SIG-M5 treated with dmso at 0.1 percent for 504 hours (cell line): ENCODE measurements at regions not wholly inside any gene's neighbourhood (a gene's known extent, or its start where the extent isn't known, plus 50 kb on each side); places are given as distances from the start of the nearest gene placed in this dataset.

ENCODE experiments used
- DNase-seq: peaks from one replicate; lab custom pipeline; 2025; ENCODE audit not compliant: unreplicated experiment; lab: John Stamatoyannopoulos, UW

DNA sequence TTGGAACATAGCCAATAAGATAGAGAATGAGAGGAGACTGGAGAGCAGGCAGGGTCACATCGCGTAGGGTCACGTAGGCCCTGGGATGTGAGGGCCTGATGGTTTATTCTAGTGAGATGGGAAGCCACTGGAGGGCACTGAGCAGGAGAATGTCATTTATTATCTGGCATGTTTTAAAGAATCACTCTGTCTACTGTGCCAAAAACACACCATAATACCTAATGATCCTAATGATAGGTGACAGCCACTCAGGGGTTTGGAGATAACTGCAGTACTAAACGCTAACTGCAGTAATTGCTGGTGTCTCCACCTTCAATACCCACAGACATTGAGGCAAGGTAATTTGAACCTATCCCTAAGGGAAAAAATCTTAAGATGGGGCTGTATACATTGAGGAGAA is 185.4 kb downstream of the TTLL7 start:
- DNase-seq, result no peak

DNA sequence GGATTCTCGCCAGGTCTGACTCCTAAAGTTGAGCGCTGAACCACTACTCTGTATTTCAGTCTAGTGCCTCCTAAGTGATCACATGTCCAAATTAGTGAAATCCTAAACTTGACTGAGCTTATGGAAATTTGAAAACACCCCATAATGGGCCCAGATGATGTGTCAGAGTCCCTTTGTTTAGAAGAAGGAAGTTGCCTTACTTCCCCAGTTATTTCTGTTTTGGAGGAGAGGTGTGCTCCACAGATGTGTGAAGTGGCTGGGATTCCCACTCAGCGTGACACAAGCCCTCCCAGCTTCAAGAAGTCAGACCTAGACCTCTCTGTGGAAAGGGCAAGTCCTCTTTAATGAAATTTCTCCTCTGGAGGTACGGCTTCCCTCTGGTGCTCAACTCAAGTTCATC is 188.8 kb downstream of the TTLL7 start:
- no peak for DNase-seq

DNA sequence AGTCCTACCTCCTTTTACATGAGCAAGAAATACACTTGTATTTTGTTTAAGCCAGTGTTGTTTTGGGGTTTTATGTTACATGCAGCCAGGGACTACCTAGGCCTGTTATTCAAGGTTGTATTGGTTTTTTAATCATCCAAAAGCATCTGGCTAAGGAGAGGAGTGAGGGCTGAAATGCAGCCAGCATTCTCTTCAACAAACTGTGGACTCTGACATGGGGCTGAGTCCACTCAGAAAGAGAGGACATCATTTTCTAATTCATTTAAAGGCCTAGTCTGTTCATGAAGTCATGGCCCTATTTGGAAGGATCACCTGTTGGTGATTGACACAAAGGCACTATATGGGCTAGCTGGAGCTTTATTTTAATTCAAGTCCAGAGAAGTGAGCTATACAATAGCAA is 190.4 kb downstream of the TTLL7 start:
- no peak for DNase-seq

DNA sequence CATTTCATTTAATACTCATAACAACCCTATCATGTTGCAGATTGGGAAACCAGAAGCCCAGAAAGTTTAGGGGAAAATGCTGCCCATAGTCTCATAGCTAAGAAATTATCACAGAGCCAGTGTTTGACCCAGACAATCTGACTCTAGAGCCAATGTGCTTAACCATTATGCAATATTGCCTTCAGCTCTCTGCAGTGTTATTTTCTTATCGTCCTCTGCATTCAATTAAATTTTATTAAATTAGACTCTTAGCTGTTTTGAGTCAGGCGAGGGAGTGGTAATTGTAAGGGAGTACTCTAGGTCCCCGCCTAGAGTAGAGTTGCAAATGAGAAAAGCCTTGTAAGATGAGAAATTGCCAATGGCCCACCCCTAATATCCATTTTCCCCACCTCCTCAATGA is 191.1 kb downstream of the TTLL7 start:
- no peak for DNase-seq

DNA sequence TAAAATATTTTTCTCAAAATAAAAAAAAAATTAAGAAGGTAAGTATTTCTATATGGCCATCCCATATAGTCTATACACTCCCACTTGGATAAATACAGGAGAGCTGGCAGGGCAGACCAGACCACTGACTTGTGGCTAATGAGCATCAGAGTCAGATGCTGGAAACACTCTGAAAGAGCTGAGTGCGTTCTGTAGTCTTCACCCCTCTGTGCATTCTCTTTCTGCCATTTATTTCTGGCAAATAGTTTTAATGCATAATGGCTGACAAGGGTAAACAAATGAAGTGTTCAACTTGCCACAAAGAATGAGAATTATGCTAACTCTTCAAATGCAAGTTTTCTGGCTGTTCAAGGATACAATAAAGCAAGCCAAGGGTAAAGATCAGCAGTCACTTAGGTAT is 191.7 kb downstream of the TTLL7 start:
- no peak for DNase-seq

DNA sequence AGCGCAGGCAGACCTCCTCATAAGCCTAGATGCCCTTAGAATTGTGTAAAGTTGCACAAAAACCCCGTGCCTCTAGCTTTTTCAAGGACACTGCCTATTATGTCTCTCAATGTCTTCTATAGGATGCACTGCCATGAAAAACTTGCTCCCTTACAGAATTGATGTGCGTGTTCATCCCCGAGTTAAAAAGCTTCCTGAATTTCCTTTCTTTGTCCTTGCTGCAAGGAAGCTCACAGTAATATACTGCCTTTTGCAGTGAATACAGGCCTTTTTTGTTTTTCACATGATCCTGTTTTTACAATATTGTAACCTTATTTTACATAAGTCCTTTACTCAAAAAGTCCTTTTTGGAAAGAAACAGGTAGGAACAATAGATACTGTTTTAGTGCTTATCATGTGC is 193.0 kb downstream of the TTLL7 start:
- no peak for DNase-seq

DNA sequence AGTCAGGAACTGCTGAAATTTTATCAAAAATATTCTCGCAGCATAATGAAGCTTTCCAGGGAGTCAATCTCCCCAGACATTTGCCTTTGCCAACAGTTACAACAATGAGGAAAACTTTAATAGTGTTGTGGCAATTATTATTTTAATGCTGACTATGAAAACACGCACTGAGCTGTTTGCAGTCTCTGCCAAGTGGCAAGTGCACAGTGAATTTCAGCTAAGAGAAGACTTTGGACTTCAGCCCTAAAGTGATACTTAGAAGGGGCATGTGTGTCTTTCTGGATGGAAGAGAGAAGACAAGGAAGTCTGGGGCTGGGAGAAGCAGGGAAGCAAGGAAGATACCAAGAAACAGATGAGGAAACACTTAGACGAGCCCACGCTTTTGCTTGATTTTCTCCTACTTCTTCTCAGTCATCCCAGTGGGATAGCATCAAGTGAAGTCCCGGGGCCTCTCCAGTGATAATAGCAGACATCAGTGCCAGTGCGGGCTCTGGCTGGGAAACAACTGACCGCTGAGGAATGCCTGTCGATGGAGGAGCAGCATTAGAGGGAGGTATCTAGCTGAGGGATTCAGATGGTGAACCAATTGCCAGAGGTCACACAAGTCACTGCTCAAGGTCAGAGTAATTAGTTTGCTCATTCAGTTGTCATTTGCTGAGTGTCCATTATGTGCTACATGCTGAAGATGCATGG is 196.3 kb downstream of the TTLL7 start:
- no peak for DNase-seq

DNA sequence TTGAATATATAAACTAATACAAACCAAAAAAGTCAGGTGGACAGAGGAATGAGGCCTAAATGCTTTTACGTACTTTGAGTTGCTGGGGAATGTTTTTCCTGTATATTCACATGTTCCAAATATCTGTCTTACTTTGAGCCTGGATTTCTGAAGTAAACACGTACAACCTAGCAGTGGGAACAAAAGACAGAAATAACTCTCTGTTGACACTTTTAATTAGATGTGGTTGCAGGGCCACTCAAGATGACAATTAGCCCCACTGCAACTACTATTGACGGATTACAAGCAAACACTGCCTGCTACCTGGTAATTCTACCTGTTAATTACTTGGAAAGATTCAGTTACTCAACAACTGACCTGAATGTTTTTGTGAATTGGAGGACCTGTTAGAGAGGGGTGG is 196.9 kb downstream of the TTLL7 start:
- DNase-seq, result no peak

DNA sequence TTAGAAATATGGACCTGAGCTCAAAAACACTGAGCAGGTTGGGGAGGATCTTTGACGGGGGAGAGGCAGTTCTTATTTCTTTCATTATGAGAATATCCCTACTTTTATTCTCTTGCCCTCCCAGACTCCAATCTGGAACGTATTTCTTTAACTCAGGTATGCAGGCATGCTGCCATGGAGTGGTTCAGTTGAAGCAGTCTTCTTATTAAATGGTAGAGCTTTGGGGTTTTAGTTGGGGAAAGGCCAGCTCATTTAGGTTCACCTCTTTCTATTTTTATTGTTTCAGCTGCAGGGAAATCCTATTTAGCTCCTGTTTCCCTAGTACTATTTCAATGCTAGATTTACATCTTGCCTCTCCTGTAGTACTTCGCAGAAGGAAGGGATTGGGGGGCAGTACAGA is 198.9 kb downstream of the TTLL7 start:
- no peak for DNase-seq

DNA sequence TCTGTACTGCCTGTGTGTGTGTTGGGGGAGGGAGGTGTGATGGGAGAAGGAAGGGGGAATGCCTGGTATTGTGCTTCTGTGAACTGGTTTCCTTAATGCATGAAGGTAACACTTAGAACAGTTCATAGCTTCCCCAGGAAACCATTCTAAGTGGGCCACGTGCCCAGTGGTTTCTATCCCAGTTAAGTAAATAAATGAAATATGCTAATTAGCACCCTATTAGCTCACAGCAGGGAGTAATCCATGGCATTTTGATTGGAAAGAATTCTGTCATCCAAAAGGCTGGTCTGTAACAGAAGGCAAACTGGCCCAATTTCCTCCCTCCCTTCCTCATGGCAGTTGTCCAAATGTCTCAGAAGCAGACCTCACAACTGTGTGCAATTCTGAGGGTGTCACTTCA is 199.3 kb downstream of the TTLL7 start:
- DNase-seq, result no peak

DNA sequence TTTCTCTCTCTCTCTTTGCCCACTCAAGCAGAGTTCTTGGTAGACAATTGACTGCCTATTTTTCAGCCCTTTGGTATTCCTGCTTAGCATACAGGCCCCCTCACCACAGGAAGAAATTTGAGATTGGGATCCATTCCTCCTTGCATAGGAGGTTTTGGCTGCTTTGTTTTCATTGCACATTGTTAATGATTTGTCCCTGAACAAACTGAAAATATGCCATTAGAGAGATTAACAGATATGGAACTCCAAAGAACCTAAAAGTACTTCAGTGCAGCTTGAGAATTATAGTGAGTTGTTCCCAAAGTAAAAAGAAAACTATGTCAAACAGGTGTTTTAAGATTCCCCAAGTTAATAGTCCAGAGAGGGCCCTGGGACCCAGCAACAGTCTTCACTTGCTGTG is 200.0 kb downstream of the TTLL7 start:
- DNase-seq, result no peak

DNA sequence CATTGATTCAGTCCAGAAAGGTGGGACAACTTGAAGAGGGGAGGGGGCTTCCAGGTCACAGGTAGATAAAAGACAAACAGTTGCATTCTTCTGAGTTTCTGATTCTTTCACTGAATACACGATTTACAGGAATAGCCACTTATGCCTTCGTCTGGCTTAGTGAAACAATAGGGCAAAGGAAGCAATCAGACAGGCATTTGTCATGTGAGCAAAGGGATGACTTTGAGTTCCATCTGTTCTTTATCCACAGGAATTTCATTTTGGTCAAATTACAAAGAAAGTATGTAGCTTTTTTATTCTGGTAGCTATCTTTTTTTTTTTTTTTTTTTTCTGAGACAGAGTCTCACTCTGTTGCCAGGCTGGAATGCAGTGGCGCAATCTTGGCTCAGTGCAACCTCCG is 202.5 kb downstream of the TTLL7 start:
- DNase-seq, result no peak

DNA sequence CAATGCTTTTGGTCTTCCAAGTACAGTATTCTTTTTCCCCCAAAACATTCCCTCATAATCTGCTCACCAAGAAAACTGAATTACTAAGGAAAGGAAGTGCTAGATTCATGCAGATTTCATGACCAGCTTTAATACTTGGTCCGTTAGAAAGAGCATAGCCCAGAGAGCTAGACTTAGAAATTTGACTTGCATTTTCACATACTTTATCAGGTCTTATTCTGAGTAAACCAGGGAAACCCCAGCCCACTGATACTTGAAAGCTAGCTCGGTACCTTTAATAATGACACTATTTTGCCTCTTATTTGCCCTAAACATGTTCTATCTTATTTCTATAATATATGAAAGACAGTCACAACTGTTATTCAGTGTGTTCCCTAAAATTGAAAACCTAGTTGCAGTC is 204.5 kb downstream of the TTLL7 start:
- no peak for DNase-seq

DNA sequence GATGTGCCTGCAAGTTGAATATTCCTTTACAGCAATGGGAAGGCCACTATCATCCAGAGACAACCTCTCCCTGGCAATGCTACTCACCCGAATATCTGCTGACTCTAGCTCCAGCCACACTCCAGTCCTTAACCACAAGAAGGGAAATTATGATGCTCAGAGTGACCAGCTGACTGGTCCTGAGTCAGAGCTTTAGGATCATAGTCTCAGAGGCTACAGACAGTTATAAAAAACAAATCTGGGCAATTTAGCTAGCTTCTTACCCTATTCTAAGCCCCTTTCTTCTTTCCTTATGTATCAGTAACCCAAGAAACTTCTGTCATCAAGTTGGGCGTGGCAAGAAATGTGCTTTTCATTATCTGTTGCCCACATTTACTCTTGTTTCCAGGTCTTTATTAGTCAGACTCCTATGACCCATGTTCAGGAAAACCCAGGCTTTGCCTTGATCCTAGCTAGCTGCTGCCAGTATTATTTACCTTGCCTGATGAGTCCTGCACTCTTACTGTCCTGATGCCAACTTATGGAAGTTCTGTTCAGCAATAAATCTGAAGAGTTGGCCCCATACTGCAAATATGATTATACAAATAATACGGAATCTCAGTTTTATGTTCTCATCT is 207.0 kb downstream of the TTLL7 start:
- no peak for DNase-seq

DNA sequence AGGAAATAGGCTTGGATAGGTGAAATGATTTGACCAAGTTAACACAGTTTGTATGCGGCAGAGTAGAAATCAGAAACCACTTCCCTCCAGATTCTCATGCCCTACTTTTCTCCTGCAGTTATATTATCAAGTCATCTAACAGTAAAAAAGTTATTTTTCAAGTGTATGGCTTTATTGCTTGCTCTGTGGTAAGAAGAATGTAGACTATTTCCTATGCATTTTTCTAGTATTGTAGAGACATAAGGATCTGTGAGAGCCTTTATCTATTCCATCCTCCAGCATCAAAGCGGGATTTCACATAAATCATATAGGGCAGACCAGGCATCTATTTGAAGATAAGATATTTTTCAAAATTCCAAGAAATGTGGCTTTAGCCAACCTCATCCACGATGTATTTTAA is 208.5 kb downstream of the TTLL7 start:
- no peak for DNase-seq

DNA sequence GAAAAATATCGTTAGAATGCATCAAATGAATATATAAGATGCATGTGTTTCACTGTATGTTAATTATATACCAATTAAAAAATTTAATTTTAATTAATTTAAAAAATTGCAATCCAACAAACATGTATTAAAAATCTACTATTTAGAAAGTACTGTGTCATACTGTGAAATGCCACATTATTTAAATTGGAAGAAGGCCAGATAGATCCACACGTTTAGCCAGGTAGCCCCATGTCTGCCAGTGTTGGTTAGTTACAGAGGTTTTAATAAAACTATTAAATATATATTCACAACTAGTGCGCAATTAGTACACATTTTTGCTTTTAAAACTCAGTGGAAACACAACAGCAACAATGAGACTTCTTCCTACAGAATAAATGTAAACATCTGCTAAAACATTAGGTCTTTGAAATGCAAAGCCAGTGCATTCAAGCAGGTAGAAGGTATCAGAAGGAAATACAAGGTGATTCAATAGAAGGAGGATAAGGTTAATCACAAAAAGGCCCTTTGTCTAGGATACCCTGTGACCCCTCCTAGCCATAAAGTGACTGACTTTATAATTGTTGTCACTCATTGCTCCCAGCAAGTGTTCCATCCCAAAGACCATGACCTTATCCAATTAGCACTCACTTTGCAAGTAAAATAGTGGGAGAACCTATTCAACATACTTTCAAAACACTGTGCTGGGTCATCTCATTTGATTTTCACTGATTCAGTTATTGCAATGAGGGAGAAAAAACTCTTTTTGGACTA is 211.5 kb downstream of the TTLL7 start:
- no peak for DNase-seq

DNA sequence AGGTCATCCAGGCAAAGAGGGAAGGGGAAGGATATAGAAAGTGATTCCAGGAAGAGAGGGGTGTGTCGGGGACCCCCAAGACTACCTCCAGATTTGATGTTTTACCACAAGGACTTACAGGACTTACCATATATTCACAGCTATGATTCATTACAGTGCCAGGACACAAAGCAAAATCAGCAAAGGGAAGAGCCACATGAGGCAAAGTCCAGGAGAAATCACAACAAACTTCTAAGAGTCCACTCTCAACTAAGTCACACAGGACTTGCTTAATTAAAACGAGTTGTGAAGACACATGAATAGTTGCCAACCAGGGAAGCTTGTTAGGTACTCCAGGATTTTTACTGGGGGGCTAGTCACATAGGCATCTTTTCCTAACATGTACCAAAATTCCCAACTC is 217.3 kb downstream of the TTLL7 start:
- no peak for DNase-seq

DNA sequence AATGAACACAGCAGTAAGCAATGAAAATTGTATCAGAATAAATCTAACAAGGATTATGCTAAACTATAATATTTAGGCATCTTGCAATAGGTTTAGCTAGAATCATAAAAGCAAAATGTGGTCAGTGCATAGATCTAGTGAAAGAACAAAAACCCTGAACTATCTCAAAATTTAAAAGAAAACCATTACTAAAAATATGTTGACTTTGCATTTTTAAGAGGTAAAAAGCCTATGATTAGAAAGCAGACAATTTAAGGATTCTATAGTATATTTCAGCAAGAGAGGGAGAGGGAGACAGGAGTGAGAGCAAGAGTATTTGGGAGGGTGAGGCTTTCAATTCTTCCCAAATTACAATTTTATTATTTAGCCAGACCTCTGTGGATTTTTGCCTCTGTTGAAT is 219.4 kb downstream of the TTLL7 start:
- no peak for DNase-seq

DNA sequence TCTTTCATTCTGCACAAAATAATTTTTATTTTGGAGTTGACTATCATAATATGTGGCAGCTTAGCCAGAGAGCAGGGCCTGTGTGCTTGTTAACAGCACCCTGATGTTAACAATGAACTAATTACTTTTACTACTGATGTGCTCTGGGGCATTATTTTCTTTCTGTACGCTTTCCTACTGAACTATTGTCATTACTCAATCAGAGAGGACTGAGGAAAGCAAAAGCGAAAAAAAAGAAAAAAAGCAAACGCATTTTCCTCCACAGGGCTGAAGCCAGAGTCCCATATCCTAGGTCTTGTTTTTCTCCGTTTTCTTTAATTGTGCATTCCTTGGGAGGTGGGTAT is 221.2 kb downstream of the TTLL7 start:
- no peak for DNase-seq

DNA sequence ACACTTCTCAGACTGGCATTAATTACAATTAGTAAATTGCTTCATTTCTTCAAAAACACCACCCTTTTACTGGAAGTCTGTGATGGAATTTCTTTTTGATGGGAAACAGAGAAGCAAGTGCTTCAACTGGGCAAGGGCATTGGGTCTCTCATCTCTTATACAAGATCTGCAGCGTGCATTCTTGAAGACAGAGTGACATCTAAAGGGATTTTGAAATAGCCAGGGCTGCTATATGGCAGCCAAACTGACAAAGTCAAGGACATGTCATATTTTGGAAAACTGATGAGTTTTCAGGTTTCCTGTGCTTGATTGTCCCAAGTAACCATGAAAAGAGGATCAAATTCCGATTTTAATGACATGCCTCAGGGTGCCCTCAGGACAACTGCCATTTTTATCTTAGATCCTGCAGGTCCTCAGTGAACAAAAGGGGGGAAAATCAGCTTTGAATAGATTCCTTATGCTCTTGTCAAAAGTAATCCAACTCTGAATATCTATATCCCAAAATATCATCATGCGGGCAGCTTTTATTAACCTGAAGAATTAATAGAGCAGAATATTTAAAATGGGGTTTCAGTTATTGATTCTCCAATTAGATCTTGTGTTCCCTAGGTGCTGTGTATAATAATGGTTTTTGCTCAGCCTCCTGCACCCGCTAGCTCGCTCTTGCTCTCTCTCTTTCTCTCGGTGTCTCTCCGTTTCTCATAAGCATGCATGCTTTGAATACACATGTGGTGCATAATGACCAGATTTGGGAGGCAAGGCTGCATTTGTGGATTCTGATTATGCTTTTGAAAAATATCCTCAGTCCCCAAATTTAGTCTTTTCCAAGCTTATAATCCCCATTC is 221.8 kb downstream of the TTLL7 start:
- DNase-seq, result no peak

DNA sequence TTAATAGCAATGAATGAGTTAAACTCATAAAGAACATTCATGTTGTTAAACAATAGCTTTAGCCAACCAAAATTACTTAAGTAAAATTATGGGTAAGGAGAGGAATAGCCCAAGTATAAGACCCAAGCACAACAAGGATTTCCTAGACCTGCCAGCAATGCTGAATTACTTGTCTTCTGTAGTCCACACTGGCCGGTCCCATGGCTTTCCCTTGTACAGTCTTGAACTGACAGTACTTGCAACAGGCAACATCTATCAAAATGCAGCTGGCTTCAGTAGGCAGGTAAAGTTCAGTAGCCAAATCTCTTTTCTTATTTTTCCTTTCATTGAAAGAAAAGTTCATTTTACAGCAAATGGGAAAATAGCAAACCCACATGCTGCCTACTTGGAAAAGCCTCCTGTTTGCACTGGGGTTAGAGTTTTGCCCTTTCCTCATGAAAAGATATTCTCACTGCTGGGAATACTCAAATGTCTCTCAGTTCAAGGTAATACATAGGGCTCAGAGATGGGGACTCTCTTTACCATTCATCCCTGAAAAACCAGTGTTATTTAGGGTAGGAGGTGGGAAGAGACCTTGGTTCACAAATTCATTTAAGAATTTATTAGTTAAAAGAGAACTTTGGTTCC is 222.8 kb downstream of the TTLL7 start:
- no peak for DNase-seq
